Osteocyte (in vitro differentiated cells): ENCODE measurements at regions not wholly inside any gene's neighbourhood (a gene's known extent, or its start where the extent isn't known, plus 50 kb on each side); places are given as distances from the start of the nearest gene placed in this dataset.

Source experiments
- DNase-seq: peaks from one replicate; pipeline ENCODE4 v3.0.0; 2021; ENCODE audit warnings: mixed read lengths; ENCODE audit not compliant: unreplicated experiment; ENCODE audit errors: extremely low spot score
- H3K27ac Mint-ChIP-seq: one replicate; pipeline ENCODE4 v1.8.0; 2021; ENCODE audit warnings: mild to moderate bottlenecking, mixed read lengths; ENCODE audit not compliant: unreplicated experiment
- H3K27me3 Mint-ChIP-seq: one replicate; pipeline ENCODE4 v1.8.0; 2021; ENCODE audit warnings: mixed read lengths; ENCODE audit not compliant: unreplicated experiment
- H3K36me3 Mint-ChIP-seq: one replicate; pipeline ENCODE4 v1.8.0; 2021; ENCODE audit warnings: mixed read lengths; ENCODE audit not compliant: unreplicated experiment
- H3K4me1 Mint-ChIP-seq: one replicate; pipeline ENCODE4 v1.8.0; 2021; ENCODE audit warnings: mixed read lengths; ENCODE audit not compliant: unreplicated experiment
- H3K4me3 Mint-ChIP-seq: one replicate; pipeline ENCODE4 v1.8.0; 2021; ENCODE audit warnings: mild to moderate bottlenecking, moderate library complexity, mixed read lengths; ENCODE audit not compliant: unreplicated experiment
- H3K9me3 Mint-ChIP-seq: one replicate; pipeline ENCODE4 v1.8.0; 2021; ENCODE audit warnings: mixed read lengths; ENCODE audit not compliant: unreplicated experiment
- TF ChIP-seq, protein P1 (sequence below): fragments of 200-600 bp; sonication (generic); IDR thresholded peaks from 2 replicates; pipeline ENCODE4 v1.5.0; 2021; ENCODE audit warnings: antibody characterized with exemption, mild to moderate bottlenecking, moderate library complexity

DNA sequence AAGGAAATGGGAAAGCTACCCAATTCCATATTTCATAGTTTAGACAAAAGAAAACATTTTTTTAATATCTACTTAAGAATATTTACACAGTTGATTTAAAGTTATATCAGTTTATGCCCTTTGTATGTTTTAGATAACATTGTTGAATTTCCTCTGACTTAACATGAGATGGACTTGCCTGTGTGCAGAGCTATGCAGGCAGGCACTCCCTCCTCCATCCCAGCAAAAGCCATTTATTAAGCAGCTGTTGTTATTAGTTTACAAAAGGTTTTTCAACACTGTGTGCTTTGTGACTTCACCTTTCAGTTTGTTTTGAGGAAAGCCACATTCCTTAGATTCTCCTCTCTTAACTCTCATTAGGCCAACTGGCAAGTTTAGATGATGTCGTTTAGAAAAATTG lies 337.5 kb upstream of the PDE3A start:
- TF ChIP-seq, protein P1, sequence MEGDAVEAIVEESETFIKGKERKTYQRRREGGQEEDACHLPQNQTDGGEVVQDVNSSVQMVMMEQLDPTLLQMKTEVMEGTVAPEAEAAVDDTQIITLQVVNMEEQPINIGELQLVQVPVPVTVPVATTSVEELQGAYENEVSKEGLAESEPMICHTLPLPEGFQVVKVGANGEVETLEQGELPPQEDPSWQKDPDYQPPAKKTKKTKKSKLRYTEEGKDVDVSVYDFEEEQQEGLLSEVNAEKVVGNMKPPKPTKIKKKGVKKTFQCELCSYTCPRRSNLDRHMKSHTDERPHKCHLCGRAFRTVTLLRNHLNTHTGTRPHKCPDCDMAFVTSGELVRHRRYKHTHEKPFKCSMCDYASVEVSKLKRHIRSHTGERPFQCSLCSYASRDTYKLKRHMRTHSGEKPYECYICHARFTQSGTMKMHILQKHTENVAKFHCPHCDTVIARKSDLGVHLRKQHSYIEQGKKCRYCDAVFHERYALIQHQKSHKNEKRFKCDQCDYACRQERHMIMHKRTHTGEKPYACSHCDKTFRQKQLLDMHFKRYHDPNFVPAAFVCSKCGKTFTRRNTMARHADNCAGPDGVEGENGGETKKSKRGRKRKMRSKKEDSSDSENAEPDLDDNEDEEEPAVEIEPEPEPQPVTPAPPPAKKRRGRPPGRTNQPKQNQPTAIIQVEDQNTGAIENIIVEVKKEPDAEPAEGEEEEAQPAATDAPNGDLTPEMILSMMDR: no peak
- Mint-ChIP-seq H3K36me3 (no peaks in the 10 kb centered on the region), H3K4me3 (no peak overlapping the region), H3K9me3 (no peaks in the 10 kb centered on the region), H3K27ac (no peak overlapping the region), H3K27me3 (no peaks in the 10 kb centered on the region), H3K4me1 (peaks cover 8% of the 10 kb centered on the region)
- DNase-seq: no peak

DNA sequence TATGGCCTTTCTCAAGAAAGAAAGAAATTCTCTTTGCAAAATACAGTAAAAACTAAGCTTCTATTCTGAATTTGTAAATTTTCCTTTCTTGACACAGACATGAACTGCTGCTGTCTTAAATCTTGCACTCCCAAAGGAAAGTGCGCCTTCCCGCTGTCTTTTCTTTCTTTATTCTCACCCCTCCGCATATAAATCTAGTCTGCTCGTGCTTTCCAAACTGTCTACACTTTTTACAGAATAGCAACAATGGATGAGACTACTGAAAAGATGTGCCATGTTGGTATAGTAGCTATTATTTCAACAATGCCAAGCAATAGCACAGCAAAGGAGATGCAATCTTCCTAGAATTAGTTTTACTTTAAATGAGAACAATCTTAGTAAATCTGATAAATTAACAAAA lies 328.8 kb upstream of the PDE3A start:
- TF ChIP-seq, protein P1: no peak
- Mint-ChIP-seq H3K27ac (no peak overlapping the region), H3K9me3 (no peaks in the 10 kb centered on the region), H3K27me3 (no peaks in the 10 kb centered on the region), H3K4me1 (peaks cover 15% of the 10 kb centered on the region), H3K36me3 (no peaks in the 10 kb centered on the region), H3K4me3 (no peak overlapping the region)
- DNase-seq: no peak

DNA sequence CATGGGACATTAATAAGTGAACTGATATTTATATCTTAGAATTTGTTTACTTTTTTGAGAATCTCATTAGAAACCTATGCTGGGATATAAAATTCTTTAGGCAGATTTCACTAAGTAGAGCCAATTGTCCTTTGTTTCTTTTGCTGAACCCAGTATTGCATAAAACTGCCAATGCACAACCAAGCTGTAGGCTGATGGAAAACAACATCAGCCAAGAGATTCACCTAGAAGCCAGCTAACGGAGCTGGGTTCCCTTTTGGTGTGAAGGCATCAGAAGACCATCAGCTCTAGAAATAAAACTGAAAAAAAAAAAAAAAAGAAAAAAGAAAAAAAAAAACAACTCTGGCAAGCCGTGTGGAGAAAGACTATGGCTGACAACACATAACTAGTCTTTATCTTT lies 328.2 kb upstream of the PDE3A start:
- Mint-ChIP-seq H3K36me3 (no peaks in the 10 kb centered on the region), H3K27ac (no peak overlapping the region), H3K9me3 (no peaks in the 10 kb centered on the region)

DNA sequence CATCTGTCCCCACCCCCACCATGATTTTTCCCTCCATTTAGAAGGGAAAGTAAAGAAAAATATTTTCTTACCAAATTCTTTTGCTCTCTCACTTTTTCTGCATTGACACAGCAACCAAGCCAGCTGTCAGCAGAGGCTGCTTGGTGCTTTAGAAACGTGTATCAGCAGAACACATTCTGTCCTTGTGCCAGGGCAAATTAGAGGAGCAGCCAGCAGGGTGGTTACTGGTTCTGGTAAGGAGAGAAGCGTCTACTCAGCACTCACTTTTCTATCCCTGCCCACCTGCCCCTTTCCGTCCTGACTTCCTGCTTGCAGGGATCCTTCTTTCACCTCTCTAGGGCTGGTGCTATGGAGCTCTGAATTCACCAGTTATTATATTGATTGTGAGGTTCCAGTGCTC lies 327.5 kb upstream of the PDE3A start:
- Mint-ChIP-seq H3K27ac (peak overlapping the region; percentile 74), H3K36me3 (no peaks in the 10 kb centered on the region), H3K4me1 (peaks cover 19% of the 10 kb centered on the region), H3K4me3 (no peak overlapping the region), H3K27me3 (no peaks in the 10 kb centered on the region), H3K9me3 (no peaks in the 10 kb centered on the region)
- DNase-seq: no peak
- TF ChIP-seq, protein P1: peak; percentile 37

More for the DNA sequence above, 328.2 kb upstream of the PDE3A start:
- TF ChIP-seq, protein P1: no peak
- no peak for DNase-seq
- H3K4me1 Mint-ChIP-seq: peaks cover 19% of the 10 kb centered on the region
- H3K4me3 Mint-ChIP-seq: no peak overlapping the region
- H3K27me3 Mint-ChIP-seq: no peaks in the 10 kb centered on the region

DNA sequence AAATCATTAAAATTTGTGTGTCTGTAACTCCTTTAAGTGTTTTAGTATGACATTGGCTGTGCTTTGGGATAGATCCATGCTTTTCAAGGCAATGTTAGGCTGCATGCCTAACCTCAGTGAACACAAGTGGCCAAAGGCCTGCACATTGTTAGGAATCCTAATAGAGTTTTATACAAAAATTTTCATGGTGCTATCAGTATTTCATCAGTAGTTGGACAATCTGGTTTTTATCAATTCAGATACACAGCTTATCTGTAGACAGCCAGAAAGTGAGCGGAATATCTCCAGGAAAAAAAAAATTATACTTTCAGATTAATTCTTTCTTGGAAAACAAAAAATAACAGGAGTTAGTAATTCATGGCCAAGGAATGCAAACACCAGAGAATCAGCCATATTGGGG lies 324.0 kb upstream of the PDE3A start:
- DNase-seq: no peak
- Mint-ChIP-seq H3K4me1 (peaks cover 23% of the 10 kb centered on the region), H3K27ac (no peak overlapping the region), H3K4me3 (no peak overlapping the region), H3K36me3 (no peaks in the 10 kb centered on the region), H3K27me3 (no peaks in the 10 kb centered on the region), H3K9me3 (no peaks in the 10 kb centered on the region)
- TF ChIP-seq, protein P1: no peak
